Mucosa of rectum (tissue), 2 donors: ENCODE measurements at regions not wholly inside any gene's neighbourhood (a gene's known extent, or its start where the extent isn't known, plus 50 kb on each side); places are given as distances from the start of the nearest gene placed in this dataset.

ENCODE experiments used
- H3K27ac ChIP-seq, 2 donors: one replicate each; pipeline ENCODE4 v1.7.0; 2013; ENCODE audit warnings: inconsistent platforms in 2 of 2, low read depth in 2 of 2, low read length in 2 of 2
- H3K27me3 ChIP-seq, 2 donors: one replicate each; pipeline ENCODE4 v1.7.0; 2013; ENCODE audit warnings: low read length in 2 of 2; ENCODE audit not compliant: control insufficient read depth in 2 of 2, insufficient read depth in 2 of 2
- H3K36me3 ChIP-seq, 2 donors: one replicate each; pipeline ENCODE4 v1.7.0; 2013; ENCODE audit warnings: low read length in 2 of 2; ENCODE audit not compliant: control insufficient read depth in 2 of 2, insufficient read depth in 2 of 2
- H3K4me1 ChIP-seq, 2 donors: one replicate each; pipeline ENCODE4 v1.7.0; 2013; ENCODE audit warnings: low read length in 2 of 2, mild to moderate bottlenecking in 1 of 2; ENCODE audit not compliant: control insufficient read depth in 2 of 2, insufficient read depth in 2 of 2
- H3K4me3 ChIP-seq, 2 donors: one replicate each; pipeline ENCODE4 v1.7.0; 2013; ENCODE audit warnings: low read length in 2 of 2
- H3K9ac ChIP-seq, 2 donors: one replicate each; pipeline ENCODE4 v1.7.0; 2013; ENCODE audit warnings: low read length in 2 of 2, low read depth in 1 of 2, mild to moderate bottlenecking in 1 of 2
- H3K9me3 ChIP-seq, 2 donors: one replicate each; pipeline ENCODE4 v1.7.0; 2013; ENCODE audit warnings: low read length in 2 of 2; ENCODE audit not compliant: control insufficient read depth in 2 of 2
- donor health status: healthy.
- donor health status: Normal muscosa, but diverticular disease.

DNA sequence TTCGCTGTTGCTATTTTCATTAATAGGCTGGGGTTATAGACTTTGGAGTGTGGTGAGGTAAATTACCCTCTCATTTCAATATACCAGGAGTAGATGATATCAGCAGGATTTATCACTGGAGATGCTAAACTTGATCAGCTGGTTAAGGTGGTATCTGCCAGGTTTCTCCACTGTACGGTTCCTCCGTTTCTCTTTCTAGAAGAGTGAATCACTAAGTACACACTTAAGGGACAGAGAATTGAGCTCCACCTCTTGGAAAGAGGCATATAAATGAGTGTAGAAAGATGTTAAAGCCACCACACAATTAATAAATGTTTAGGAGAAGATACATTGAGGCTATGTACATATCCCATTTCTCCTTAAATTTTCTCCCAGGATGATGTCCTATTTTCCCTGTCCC, 277.4 kb upstream of the GRIP1 start:
- Histone ChIP-seq H3K36me3 (no peaks in the 10 kb centered on the region), H3K4me3 (no peak overlapping the region), H3K9ac (no peak overlapping the region), H3K4me1 (no peaks in the 10 kb centered on the region), H3K27ac (no peak overlapping the region), H3K9me3 (no peaks in the 10 kb centered on the region), H3K27me3 (no peaks in the 10 kb centered on the region)

DNA sequence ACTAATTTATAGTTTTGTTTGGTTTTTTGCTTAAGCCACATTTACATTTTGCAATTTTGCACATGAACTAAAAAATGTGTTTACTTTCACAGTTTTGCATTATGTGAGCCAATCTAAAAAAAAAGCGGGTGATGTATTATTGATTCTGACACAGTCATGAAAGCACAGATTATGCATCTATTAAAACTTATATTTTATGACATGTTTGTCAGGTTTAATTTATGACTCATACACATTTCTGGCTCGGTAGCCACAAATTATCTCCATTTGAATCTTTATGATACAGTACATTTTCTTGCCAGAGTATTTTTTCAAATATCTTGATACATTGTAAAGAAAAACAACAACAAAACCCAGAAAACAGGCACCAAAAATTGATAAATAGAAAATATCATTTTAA, 280.4 kb upstream of the GRIP1 start:
- H3K27ac ChIP-seq: no peak overlapping the region
- no peaks in the 10 kb centered on the region for H3K36me3 ChIP-seq
- H3K9me3 ChIP-seq: no peaks in the 10 kb centered on the region
- H3K4me1 ChIP-seq: no peaks in the 10 kb centered on the region
- no peaks in the 10 kb centered on the region for H3K27me3 ChIP-seq
- H3K4me3 ChIP-seq: no peak overlapping the region
- no peak overlapping the region for H3K9ac ChIP-seq

DNA sequence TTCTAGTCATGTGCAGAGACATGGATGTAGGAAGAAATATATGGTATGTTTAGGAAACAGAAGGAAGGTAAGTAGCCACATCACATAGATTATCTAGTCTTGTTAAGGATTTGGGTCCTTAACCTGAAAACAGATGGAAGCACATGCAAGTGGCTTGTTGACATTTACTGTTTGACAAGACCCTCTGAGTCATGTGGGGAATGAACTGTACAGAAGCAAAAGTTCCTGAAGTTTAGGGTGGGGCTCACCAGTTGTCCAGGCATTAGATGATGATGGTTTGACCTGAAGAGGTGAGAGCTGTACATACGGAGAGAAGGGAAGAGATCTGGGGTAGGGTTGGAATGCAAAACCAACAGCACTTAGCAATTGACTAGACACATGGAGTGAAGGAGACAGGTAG, 281.1 kb upstream of the GRIP1 start:
- H3K4me1 ChIP-seq: no peaks in the 10 kb centered on the region
- no peak overlapping the region for H3K9ac ChIP-seq
- no peaks in the 10 kb centered on the region for H3K27me3 ChIP-seq
- no peaks in the 10 kb centered on the region for H3K9me3 ChIP-seq
- H3K36me3 ChIP-seq: no peaks in the 10 kb centered on the region
- H3K27ac ChIP-seq: no peak overlapping the region
- no peak overlapping the region for H3K4me3 ChIP-seq

DNA sequence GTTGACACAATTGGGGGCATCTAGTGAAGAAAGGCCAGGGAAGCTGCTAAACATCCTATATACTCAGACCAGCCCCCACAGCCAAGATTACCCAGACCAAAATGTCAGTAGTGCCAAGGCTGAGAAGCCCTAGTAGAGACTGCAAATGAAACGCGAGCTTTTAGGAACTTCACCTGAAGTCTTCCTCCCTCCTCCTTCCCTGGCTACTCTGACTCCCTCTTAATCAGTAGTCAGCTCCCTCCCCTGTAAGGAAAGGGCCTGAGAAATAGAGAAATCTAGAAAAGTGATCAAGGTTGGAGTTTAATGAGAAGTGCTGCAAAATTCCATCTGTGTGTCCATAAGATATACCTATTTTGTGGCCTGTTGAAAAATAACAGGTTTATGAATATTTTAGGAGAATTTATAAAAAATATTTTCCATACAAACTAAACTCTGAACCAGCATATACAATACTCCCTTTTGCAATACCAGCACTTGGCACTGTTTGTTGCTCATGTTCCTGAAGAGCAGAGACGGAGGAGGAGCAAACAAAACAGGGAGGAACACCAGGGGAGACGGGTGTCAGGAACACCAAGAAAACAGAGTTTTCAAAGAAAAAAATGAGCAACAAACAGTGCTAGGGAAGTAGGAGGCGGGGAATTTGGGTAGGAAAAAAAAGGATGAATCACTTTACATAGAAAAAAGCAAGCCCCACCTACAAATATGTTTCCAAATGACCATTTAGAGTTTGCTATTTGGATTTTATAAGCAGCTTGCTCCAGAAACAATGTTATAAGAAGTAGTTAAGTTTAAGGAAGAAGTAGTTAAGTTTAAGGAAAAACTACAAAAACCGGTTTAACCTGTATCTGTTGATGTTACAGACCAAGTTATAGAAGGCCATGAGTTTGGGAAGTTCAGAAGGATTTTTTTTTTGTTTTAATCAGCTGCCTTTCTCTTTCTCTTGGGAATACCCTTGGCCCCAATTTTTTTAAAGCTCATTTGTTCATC, 282.1 kb upstream of the GRIP1 start:
- Histone ChIP-seq H3K36me3 (no peaks in the 10 kb centered on the region), H3K4me1 (no peaks in the 10 kb centered on the region), H3K9me3 (no peaks in the 10 kb centered on the region), H3K9ac (no peak overlapping the region), H3K27ac (no peak overlapping the region), H3K27me3 (no peaks in the 10 kb centered on the region), H3K4me3 (no peak overlapping the region)

DNA sequence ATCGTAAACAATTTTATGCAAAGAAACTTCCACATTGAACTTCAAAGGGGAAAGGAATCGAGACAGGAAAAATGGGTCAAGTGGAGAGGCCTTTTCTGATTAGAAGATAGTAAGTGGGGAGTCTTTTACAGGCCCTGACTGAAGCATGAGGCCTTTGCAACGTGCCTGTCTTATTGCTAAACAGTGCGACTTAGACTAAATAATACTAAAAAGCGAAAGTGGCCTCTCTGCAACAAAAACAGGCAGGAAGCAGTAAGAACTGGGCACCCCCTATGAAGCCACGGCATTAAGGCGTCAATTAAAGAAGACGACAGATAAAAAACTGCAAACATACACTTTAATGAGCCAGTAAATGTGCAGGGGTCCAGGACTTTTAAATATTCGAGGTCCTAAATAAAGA, 283.4 kb upstream of the GRIP1 start:
- no peaks in the 10 kb centered on the region for H3K27me3 ChIP-seq
- H3K9ac ChIP-seq: no peak overlapping the region
- no peak overlapping the region for H3K27ac ChIP-seq
- H3K4me3 ChIP-seq: no peak overlapping the region
- H3K36me3 ChIP-seq: no peaks in the 10 kb centered on the region
- H3K4me1 ChIP-seq: no peaks in the 10 kb centered on the region
- H3K9me3 ChIP-seq: no peaks in the 10 kb centered on the region

DNA sequence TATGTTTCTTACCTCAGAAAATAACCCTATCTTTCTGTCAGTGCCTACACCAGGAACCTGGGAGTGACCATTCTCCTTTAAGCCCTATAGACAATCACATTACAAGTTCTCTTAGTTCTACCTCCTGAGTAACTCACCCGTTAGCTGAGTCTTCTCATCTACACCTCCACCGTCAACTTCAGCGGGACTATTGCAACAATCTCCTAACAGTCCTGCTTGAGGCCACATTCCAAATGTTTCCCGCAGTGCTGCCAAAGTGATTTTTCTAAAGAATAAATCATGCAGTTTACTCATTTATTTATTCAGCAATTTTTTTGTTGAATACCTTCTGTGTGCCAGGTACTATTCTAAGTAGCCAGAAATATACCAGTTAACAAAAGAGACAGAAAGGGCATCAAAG, 285.0 kb upstream of the GRIP1 start:
- H3K9me3 ChIP-seq: no peaks in the 10 kb centered on the region
- H3K4me1 ChIP-seq: no peaks in the 10 kb centered on the region
- no peaks in the 10 kb centered on the region for H3K27me3 ChIP-seq
- no peak overlapping the region for H3K9ac ChIP-seq
- H3K4me3 ChIP-seq: no peak overlapping the region
- H3K36me3 ChIP-seq: no peaks in the 10 kb centered on the region
- H3K27ac ChIP-seq: no peak overlapping the region

DNA sequence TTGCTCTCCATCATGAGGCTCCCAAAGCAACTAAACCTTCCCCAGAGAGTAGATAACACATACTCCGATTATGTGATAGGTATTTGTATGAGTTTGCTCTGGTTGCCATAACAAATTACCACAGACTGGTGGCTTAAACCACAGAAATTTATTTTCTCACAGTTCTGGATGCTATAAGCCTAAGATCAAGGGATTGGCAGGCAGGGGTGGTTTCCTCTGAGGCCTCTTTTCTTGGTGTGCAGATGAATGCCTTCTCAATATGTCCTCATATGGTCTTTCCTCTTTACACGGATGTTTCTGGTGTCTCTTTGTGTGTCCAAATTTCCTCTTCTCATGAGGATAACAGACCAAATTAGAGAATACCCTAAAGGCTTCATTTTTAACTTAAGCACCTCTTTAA, 285.8 kb upstream of the GRIP1 start:
- no peaks in the 10 kb centered on the region for H3K4me1 ChIP-seq
- no peak overlapping the region for H3K27ac ChIP-seq
- no peak overlapping the region for H3K4me3 ChIP-seq
- no peak overlapping the region for H3K9ac ChIP-seq
- no peaks in the 10 kb centered on the region for H3K9me3 ChIP-seq
- H3K36me3 ChIP-seq: no peaks in the 10 kb centered on the region
- no peaks in the 10 kb centered on the region for H3K27me3 ChIP-seq

DNA sequence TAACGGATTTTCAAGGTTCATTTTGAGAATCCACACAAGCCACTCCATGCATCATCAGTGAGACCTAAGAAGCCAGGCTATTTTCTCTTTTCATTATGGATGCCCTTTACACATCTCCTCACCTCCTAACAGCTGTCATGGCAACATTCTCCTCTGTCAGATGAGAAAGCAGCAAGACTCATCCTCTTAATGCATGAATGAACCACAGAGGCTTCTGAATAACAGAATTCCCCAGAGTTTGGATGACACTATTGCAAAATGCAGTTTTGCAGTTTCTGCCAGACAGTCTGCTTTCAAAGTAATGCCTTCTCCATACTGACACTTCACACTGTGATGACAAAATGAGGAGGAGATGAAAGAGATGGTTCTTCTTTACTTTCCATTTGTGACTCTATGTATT, 286.7 kb upstream of the GRIP1 start:
- Histone ChIP-seq H3K27ac (no peak overlapping the region), H3K4me3 (no peak overlapping the region), H3K27me3 (no peaks in the 10 kb centered on the region), H3K4me1 (no peaks in the 10 kb centered on the region), H3K36me3 (no peaks in the 10 kb centered on the region), H3K9me3 (no peaks in the 10 kb centered on the region), H3K9ac (no peak overlapping the region)

DNA sequence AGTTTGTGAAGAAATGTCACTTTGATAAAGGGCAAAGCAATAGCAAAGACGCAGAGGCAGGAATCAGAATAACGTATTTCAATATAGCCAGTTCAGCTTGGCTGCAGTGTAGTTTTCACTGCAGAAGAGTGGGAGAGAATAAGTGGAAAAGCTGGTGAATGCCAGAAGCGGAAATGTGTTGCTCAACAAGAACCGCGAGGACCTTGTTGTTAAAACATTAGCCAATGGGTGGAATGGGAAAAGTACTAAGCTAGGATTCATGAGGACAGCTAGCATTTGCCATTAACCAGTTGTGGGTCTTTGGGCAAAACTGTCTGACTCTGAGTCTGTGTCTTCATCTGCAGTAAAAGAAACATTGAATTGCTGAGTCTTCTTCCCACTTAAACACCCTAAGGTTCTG, 292.9 kb upstream of the GRIP1 start:
- no peaks in the 10 kb centered on the region for H3K36me3 ChIP-seq
- H3K27ac ChIP-seq: no peak overlapping the region
- no peaks in the 10 kb centered on the region for H3K4me1 ChIP-seq
- no peak overlapping the region for H3K9ac ChIP-seq
- H3K4me3 ChIP-seq: no peak overlapping the region
- H3K27me3 ChIP-seq: no peaks in the 10 kb centered on the region
- no peaks in the 10 kb centered on the region for H3K9me3 ChIP-seq

DNA sequence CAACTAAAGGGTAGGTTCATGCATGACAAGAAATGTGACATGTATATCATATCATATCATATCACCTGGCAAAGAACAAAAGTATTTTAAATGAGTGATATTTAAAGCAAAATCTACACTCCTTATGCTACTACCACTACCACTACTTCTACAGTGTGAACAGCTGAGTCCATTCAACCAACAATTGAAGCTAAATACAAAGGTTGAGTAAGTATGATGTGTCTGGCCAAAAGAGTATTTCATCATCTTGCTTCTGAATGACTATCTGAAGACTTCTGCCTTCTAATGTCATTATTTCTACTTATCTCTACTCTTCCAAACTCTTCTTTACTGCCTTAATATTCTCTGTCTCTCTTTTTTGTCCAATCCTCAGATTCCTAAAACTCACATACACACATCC, 292.6 kb upstream of the CAND1 start:
- Histone ChIP-seq H3K36me3 (no peaks in the 10 kb centered on the region), H3K4me1 (no peaks in the 10 kb centered on the region), H3K9me3 (no peaks in the 10 kb centered on the region), H3K27me3 (no peaks in the 10 kb centered on the region), H3K4me3 (no peak overlapping the region), H3K9ac (no peak overlapping the region), H3K27ac (no peak overlapping the region)
